ENCODE measurements at regions not wholly inside any gene's neighbourhood (a gene's known extent, or its start where the extent isn't known, plus 50 kb on each side); places are given as distances from the start of the nearest gene placed in this dataset.

DNA sequence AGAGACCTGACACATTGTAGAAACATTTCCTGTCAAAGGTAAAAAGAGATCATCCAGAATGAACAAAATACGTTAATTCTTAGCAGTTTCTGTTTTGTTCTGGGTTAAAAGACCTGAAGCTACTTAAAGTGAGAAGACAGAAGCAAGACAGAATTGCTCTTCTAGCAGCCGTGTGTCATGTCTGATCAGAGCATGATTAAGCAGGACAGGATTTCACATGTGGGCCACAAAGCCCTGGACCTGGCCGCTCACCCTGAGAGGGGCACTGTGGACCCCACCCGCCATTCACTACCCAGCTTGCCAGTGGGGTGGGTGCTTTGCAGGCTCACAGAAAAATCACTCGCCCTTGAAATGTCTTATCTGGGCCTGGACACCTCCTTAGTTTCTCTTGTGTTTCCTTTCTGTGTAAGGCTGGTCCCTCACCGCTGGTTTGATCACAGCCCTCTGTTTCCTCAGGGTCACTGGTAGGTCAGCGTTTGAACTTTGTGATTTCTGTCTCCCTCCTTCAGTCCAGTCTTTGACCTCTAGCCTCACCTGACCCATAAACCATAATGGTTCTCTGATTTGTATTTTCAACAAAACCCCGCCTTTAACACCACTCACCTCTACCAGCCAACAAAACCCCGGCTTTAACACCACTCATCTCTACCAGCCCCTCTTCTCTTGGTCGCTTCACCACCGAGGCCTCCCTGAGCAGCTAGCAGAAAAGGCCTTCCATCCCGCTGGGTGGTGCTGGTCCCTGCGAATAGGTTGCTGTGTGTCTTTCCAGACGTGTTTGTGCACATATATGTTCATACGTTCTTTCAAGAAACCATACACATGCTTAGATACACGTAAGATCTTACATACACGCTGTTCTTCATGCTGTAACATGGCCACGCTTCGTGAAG is 185.0 kb downstream of the OR4M2 start:
- TF ChIP-seq POLR2A (IDR thresholded peaks at IDR 0.05), result no peak
- TF ChIP-seq, protein P1, sequence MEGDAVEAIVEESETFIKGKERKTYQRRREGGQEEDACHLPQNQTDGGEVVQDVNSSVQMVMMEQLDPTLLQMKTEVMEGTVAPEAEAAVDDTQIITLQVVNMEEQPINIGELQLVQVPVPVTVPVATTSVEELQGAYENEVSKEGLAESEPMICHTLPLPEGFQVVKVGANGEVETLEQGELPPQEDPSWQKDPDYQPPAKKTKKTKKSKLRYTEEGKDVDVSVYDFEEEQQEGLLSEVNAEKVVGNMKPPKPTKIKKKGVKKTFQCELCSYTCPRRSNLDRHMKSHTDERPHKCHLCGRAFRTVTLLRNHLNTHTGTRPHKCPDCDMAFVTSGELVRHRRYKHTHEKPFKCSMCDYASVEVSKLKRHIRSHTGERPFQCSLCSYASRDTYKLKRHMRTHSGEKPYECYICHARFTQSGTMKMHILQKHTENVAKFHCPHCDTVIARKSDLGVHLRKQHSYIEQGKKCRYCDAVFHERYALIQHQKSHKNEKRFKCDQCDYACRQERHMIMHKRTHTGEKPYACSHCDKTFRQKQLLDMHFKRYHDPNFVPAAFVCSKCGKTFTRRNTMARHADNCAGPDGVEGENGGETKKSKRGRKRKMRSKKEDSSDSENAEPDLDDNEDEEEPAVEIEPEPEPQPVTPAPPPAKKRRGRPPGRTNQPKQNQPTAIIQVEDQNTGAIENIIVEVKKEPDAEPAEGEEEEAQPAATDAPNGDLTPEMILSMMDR (IDR thresholded peaks at IDR 0.05), result no peak
